CD4-positive, alpha-beta T cell (primary cell): ENCODE measurements at regions not wholly inside any gene's neighbourhood (a gene's known extent, or its start where the extent isn't known, plus 50 kb on each side); places are given as distances from the start of the nearest gene placed in this dataset.

Source experiments
- ATAC-seq: fragments of 200-7000 bp; cut with Tn5 transposase; one replicate; pipeline ENCODE4 v1.10.0; 2022; ENCODE audit warnings: mild to moderate bottlenecking; ENCODE audit not compliant: poor library complexity
- CTCF ChIA-PET: fragments of 350-600 bp; sonication (Branson Sonifier 250); formaldehyde crosslinking; loops from one replicate; lab custom pipeline; 2021; ENCODE audit warnings: antibody characterized with exemption, inconsistent platforms; lab: Charles Lee
- POLR2A ChIA-PET: fragments of 350-600 bp; sonication (Branson Sonifier 250); formaldehyde crosslinking; loops from one replicate; lab custom pipeline; 2021; ENCODE audit warnings: antibody characterized with exemption, inconsistent platforms; lab: Charles Lee
- DNase-seq, 14 experiments: peaks; one replicate each; pipeline ENCODE4 v3.0.0-alpha.2; 2013 to 2020; ENCODE audit warnings: mixed read lengths in 2 of 14
- H3K27ac ChIP-seq, 2 donors: one replicate each; pipeline versions ENCODE4 v1.5.1 to v1.7.0; 2013; ENCODE audit warnings: low read length in 2 of 2, low read depth in 1 of 2, mild to moderate bottlenecking in 1 of 2
- H3K27me3 ChIP-seq, 2 experiments: 1 replicate in 1 of 2; 2 replicates in 1 of 2; pipeline versions ENCODE4 v1.6.1 to v1.7.0; 2013; ENCODE audit warnings: low read length in 2 of 2, control low read depth in 1 of 2, mild to moderate bottlenecking in 1 of 2, moderate library complexity in 1 of 2; ENCODE audit not compliant: insufficient read depth in 2 of 2, control insufficient read depth in 1 of 2
- H3K36me3 ChIP-seq: one replicate; pipeline ENCODE4 v1.6.1; 2013; ENCODE audit warnings: low read length, control low read depth; ENCODE audit not compliant: insufficient read depth
- H3K4me1 ChIP-seq: one replicate; pipeline ENCODE4 v1.6.1; 2013; ENCODE audit warnings: low read length, control low read depth; ENCODE audit not compliant: insufficient read depth
- H3K4me3 ChIP-seq: one replicate; pipeline ENCODE4 v1.5.1; 2013; ENCODE audit warnings: mild to moderate bottlenecking, low read length, moderate library complexity
- H3K9me3 ChIP-seq, 2 experiments: 1 replicate in 1 of 2; 2 replicates in 1 of 2; pipeline versions ENCODE4 v1.6.1 to v1.7.0; 2013; ENCODE audit warnings: low read length in 2 of 2, mild to moderate bottlenecking in 2 of 2, control low read depth in 1 of 2, moderate library complexity in 1 of 2; ENCODE audit not compliant: control insufficient read depth in 1 of 2, insufficient read depth in 1 of 2
- H3K27ac Mint-ChIP-seq: one replicate; pipeline ENCODE4 v1.8.0; 2020; ENCODE audit warnings: mixed read lengths
- H3K27me3 Mint-ChIP-seq: one replicate; pipeline ENCODE4 v1.8.0; 2021; ENCODE audit warnings: mixed read lengths
- H3K36me3 Mint-ChIP-seq: one replicate; pipeline ENCODE4 v1.8.0; 2021; ENCODE audit warnings: low read depth, mixed read lengths
- H3K4me1 Mint-ChIP-seq: one replicate; pipeline ENCODE4 v1.8.0; 2021; ENCODE audit warnings: low read depth, mixed read lengths
- H3K4me3 Mint-ChIP-seq: one replicate; pipeline ENCODE4 v1.8.0; 2020; ENCODE audit warnings: mild to moderate bottlenecking, mixed read lengths
- H3K9me3 Mint-ChIP-seq: one replicate; pipeline ENCODE4 v1.8.0; 2020; ENCODE audit warnings: mixed read lengths
- intact Hi-C, 2 experiments: fragments of 100-400 bp; cut with DNase I in 1 of 2; cut with micrococcal nuclease in 1 of 2; formaldehyde crosslinking; loops; one replicate each; pipeline versions ENCODE4 v1.15.1 to v1.9.0; 2023 to 2025; cut with DNase I, micrococcal nuclease
- TF ChIP-seq, protein P1 (sequence below): fragments of 200-600 bp; IDR thresholded peaks from one replicate; pipeline ENCODE4 v1.8.0; 2022; ENCODE audit warnings: antibody characterized with exemption, mild to moderate bottlenecking

GRCh38 chr9:79080536-79080935, 491.2 kb upstream of the TLE4 start:
- Histone ChIP-seq H3K9me3 (no peaks in the 10 kb centered on the region), H3K4me3 (no peak overlapping the region), H3K27ac (no peak overlapping the region), H3K27me3 (no peaks in the 10 kb centered on the region), H3K36me3 (no peaks in the 10 kb centered on the region), H3K4me1 (no peaks in the 10 kb centered on the region)
- no peak overlapping the region for H3K4me3 Mint-ChIP-seq
- H3K27me3 Mint-ChIP-seq: no peaks in the 10 kb centered on the region
- ChIA-PET CTCF (no interaction called here), POLR2A (no interaction called here)
- no peaks in the 10 kb centered on the region for H3K36me3 Mint-ChIP-seq
- H3K27ac Mint-ChIP-seq: no peak overlapping the region
- DNase-seq (no peak), ATAC-seq (no peak)
- intact Hi-C loops: no loop called here
- TF ChIP-seq, protein P1, sequence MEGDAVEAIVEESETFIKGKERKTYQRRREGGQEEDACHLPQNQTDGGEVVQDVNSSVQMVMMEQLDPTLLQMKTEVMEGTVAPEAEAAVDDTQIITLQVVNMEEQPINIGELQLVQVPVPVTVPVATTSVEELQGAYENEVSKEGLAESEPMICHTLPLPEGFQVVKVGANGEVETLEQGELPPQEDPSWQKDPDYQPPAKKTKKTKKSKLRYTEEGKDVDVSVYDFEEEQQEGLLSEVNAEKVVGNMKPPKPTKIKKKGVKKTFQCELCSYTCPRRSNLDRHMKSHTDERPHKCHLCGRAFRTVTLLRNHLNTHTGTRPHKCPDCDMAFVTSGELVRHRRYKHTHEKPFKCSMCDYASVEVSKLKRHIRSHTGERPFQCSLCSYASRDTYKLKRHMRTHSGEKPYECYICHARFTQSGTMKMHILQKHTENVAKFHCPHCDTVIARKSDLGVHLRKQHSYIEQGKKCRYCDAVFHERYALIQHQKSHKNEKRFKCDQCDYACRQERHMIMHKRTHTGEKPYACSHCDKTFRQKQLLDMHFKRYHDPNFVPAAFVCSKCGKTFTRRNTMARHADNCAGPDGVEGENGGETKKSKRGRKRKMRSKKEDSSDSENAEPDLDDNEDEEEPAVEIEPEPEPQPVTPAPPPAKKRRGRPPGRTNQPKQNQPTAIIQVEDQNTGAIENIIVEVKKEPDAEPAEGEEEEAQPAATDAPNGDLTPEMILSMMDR: no peak
- H3K9me3 Mint-ChIP-seq: no peaks in the 10 kb centered on the region
- H3K4me1 Mint-ChIP-seq: no peaks in the 10 kb centered on the region

- CTCF ChIA-PET: no interaction called here
Measured at GRCh38 chr9:79083621-79084020, 488.1 kb upstream of the TLE4 start.

DNA sequence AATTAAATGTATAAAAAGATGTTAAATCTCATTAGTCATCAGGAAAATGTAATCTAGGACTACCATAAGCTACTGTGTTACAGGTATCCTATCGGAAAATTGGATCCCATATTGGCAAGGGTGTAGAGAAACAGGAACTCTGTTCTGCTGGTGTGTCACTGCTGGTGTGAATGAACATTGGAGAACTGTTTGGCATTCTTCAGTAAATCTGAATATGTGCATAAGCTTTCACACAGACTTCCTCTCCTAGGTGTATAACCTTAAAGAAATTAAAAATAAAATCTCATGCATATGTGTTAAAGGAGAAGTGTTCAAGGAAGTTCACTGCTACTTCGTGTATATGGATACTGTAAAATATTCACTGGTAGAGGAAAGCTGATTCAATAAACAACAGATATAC, 484.6 kb upstream of the TLE4 start:
- CTCF ChIA-PET: no interaction called here
- H3K4me1 Mint-ChIP-seq: no peaks in the 10 kb centered on the region

More at GRCh38 chr9:79083621-79084020, 488.1 kb upstream of the TLE4 start:
- ATAC-seq (no peak), DNase-seq (no peak)
- Histone ChIP-seq H3K27ac (no peak overlapping the region), H3K9me3 (peaks cover 0 to 8% of the 10 kb centered on the region in 2 experiments), H3K36me3 (no peaks in the 10 kb centered on the region), H3K4me1 (no peaks in the 10 kb centered on the region), H3K27me3 (no peaks in the 10 kb centered on the region), H3K4me3 (no peak overlapping the region)
- TF ChIP-seq, protein P1: no peak
- Mint-ChIP-seq H3K27ac (no peak overlapping the region), H3K4me3 (no peak overlapping the region), H3K9me3 (no peaks in the 10 kb centered on the region), H3K27me3 (no peaks in the 10 kb centered on the region), H3K36me3 (no peaks in the 10 kb centered on the region), H3K4me1 (no peaks in the 10 kb centered on the region)
- POLR2A ChIA-PET: no interaction called here
- intact Hi-C loops: no loop called here

More for the DNA sequence above, 484.6 kb upstream of the TLE4 start:
- Histone ChIP-seq H3K9me3 (peaks cover 0 to 13% of the 10 kb centered on the region in 2 experiments), H3K27ac (no peak overlapping the region), H3K4me1 (no peaks in the 10 kb centered on the region), H3K27me3 (no peaks in the 10 kb centered on the region), H3K36me3 (no peaks in the 10 kb centered on the region), H3K4me3 (no peak overlapping the region)
- intact Hi-C loops: no loop called here
- H3K27me3 Mint-ChIP-seq: no peaks in the 10 kb centered on the region
- POLR2A ChIA-PET: no interaction called here
- ATAC-seq (no peak), DNase-seq (no peak)
- peaks cover 5% of the 10 kb centered on the region for H3K9me3 Mint-ChIP-seq
- TF ChIP-seq, protein P1: no peak
- H3K36me3 Mint-ChIP-seq: no peaks in the 10 kb centered on the region
- no peak overlapping the region for H3K4me3 Mint-ChIP-seq
- H3K27ac Mint-ChIP-seq: no peak overlapping the region
